ENCODE measurements at regions not wholly inside any gene's neighbourhood (a gene's known extent, or its start where the extent isn't known, plus 50 kb on each side); places are given as distances from the start of the nearest gene placed in this dataset.

DNA sequence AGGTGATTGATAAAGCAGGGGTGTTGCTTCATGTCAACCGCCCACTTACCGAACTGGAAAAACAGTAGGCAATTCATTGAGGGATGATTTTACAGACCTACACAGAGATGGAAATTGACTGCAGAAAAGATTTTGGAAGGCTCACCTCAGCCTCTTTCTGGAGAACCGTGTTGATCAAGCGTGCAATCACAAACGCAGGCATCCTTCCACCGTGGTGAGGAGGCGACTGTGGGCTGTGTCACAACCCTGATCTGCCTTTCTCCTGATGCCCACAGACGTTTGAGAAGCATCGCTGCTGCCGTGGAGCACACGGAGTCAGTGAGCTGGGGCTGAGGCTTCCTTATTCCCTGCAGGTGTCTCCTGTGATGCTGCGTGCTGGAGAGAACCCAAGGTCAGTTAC, 132.0 kb downstream of the TMEM18 start:
- H3K9me3 ChIP-seq (ENCODE audit: insufficient read depth in 2 of 2, low read depth in 1 of 2, low read length in 1 of 2): no peaks in the 10 kb centered on the region
- no peak overlapping the region for H3K4ac ChIP-seq (replicated peaks; ENCODE audit: insufficient read length, low read depth, low read length)
- no peak overlapping the region for H3K27ac ChIP-seq (ENCODE audit: low read depth, low read length)
- no peaks in the 10 kb centered on the region for H3K23me2 ChIP-seq (ENCODE audit: low read depth, low read length)
- POLR2A ChIA-PET (ENCODE audit: partially characterized antibody): no interaction called here
- H4K8ac ChIP-seq (ENCODE audit: extremely low read depth, insufficient read depth, low read length): no peak overlapping the region
- H2BK12ac ChIP-seq (ENCODE audit: low read depth, low read length): no peak overlapping the region
- no peaks in the 10 kb centered on the region for H3K79me1 ChIP-seq (ENCODE audit: low read depth, low read length)
- no peak overlapping the region for H4K91ac ChIP-seq (replicated peaks; ENCODE audit: insufficient read length, low read length)
- H3K4me1 ChIP-seq (replicated peaks in 1 of 4; ENCODE audit: control insufficient read depth in 3 of 4, insufficient read depth in 4 of 4, low read length in 3 of 4): no peaks in the 10 kb centered on the region
- TF ChIP-seq RXRA (IDR thresholded peaks at IDR 0.05; ENCODE audit: insufficient read depth, low read depth, low read length): no peak
- TF ChIP-seq POLR2A (IDR thresholded peaks at IDR 0.05; ENCODE audit: control extremely low read depth in 1 of 2, low read depth in 2 of 2, low read length in 2 of 2): no peak
- TF ChIP-seq KDM1A (IDR thresholded peaks at IDR 0.05; ENCODE audit: borderline replicate concordance, low read length): no peak
- FAIRE-seq: no peak
- H3K9ac ChIP-seq (replicated peaks in 1 of 4; ENCODE audit: extremely low read depth in 1 of 4, low read depth in 3 of 4, low read length in 3 of 4): no peak overlapping the region
- H3K23ac ChIP-seq (ENCODE audit: insufficient read length): no peak overlapping the region
- H4K20me1 ChIP-seq (replicated peaks in 1 of 2; ENCODE audit: control insufficient read depth in 1 of 2, insufficient read depth in 2 of 2, low read length in 2 of 2): no peaks in the 10 kb centered on the region
- H3K79me2 ChIP-seq (ENCODE audit: control insufficient read depth in 1 of 2, insufficient read depth in 2 of 2, low read length in 2 of 2): no peaks in the 10 kb centered on the region
- WGBS, 2 experiments (ENCODE audit: extremely low coverage in 1 of 2, insufficient coverage in 1 of 2, insufficient read length in 1 of 2, insufficient replicate concordance in 2 of 2, low coverage in 1 of 2, low lambda C conversion rate in 2 of 2, missing lambda C conversion rate in 1 of 2): 90% methylated on average over 12 of the region's 12 CpGs; no CpG with 5 or more reads in 1 of the 2 experiments
- no peak overlapping the region for H2BK120ac ChIP-seq (replicated peaks; ENCODE audit: low read depth, low read length)
- no peak overlapping the region for H3K14ac ChIP-seq (ENCODE audit: insufficient read length)
- no peaks in the 10 kb centered on the region; a peak in 1 of 7 replicates for H3K27me3 ChIP-seq (replicated peaks in 1 of 4; ENCODE audit: control insufficient read depth in 3 of 4, extremely low read depth in 1 of 4, insufficient read depth in 3 of 4, low read length in 3 of 4)
- no peak overlapping the region for H2AFZ ChIP-seq (ENCODE audit: low read length)
- H2AK5ac ChIP-seq (ENCODE audit: low read depth, low read length): no peak overlapping the region
- no peaks in the 10 kb centered on the region for H3K36me3 ChIP-seq (ENCODE audit: control insufficient read depth in 2 of 4, insufficient read depth in 4 of 4, low read length in 3 of 4)
- CTCF ChIA-PET (ENCODE audit: partially characterized antibody): interaction anchor here (1.2 kb wide), 1 partner anchor 27 kb away, joined by 4 read pairs; no protein-coding TSS in a partner anchor
- no peak overlapping the region for H2BK5ac ChIP-seq (ENCODE audit: low read depth, low read length)
- H2BK20ac ChIP-seq (ENCODE audit: low read length): no peak overlapping the region
- H3K56ac ChIP-seq (replicated peaks; ENCODE audit: insufficient read length, low read depth, low read length): no peak overlapping the region
- no peak overlapping the region for H3K4me2 ChIP-seq (ENCODE audit: insufficient read depth in 1 of 2, low read depth in 2 of 2, low read length in 2 of 2)
- DNase-seq (ENCODE audit: low read depth in 1 of 2, low spot score in 2 of 2): no peak
- H3K4me3 ChIP-seq (ENCODE audit: extremely low read depth in 1 of 4, insufficient read depth in 2 of 4, low read depth in 3 of 4, low read length in 4 of 4): no peak overlapping the region
- H3K18ac ChIP-seq (ENCODE audit: extremely low read depth, low read length): no peak overlapping the region
- H2BK15ac ChIP-seq (ENCODE audit: low read length): no peak overlapping the region
- no peak overlapping the region for H4K5ac ChIP-seq (ENCODE audit: insufficient read length, low read depth, low read length)
